CD4-positive, alpha-beta T cell treated with Interleukin-6 for 4 hours (primary cell): ENCODE measurements at regions not wholly inside any gene's neighbourhood (a gene's known extent, or its start where the extent isn't known, plus 50 kb on each side); places are given as distances from the start of the nearest gene placed in this dataset.

ENCODE experiments used
- DNase-seq: peaks from one replicate; pipeline ENCODE4 v3.0.0-alpha.2; 2020; ENCODE audit warnings: mixed read lengths

DNA sequence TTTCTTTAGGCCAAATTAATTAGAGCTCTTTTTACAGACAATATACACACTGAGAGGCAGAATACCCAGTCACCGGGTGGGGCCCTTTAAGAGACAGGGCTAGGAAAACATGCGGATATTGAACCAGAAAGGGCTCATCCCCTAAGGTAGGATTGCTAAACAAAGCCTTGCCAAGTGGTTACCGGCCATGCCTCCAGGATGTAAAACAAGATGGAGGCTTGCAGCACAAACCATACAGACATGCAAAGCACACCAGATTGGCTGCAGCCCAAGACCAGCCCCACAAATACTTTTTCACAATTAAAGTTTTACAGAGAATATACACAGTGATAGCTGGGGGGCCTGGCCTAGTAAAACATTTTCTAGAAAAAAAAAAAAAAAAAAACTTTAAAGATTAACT, 210.0 kb downstream of the KLHL4 start:
- no peak for DNase-seq

DNA sequence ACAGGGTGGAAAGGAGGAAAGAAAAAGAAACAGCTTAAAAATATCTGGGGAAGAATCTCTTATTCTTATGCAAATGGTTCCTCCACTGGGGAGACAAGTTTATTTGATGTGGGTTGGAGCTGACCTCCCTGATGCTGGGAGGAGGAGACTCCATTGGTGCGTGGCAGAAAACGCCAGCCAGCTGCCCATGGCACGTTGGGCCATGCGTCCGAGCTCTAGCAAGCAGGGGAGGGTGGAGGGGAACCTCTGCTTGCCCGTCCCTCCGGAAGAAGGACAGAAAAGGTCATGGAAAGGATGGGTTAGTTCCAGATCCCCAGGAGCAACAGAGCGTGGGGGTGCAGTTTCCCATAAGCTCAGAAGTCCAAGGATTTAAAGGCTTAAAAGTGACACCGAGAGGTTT, 210.4 kb downstream of the KLHL4 start:
- DNase-seq: no peak

DNA sequence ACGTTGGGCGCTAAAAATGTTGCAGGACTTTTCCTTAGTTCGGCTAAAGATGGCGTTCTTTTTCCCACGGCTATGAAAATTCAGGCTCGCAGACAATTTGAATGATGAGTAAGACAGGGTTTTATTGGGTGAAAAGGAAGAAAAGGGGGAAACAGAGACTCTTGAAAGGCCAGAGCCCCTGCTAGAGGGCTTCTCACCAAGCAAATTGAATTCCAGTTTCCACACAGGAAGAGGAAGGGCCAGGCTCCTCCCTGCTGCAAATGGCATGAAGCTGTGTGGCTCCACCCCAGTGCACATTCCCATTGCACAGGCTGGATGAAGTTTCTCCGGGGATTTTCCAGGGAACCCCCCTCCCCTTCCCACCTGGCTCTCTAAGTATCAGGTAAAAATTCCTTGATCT, 210.9 kb downstream of the KLHL4 start:
- DNase-seq: no peak

DNA sequence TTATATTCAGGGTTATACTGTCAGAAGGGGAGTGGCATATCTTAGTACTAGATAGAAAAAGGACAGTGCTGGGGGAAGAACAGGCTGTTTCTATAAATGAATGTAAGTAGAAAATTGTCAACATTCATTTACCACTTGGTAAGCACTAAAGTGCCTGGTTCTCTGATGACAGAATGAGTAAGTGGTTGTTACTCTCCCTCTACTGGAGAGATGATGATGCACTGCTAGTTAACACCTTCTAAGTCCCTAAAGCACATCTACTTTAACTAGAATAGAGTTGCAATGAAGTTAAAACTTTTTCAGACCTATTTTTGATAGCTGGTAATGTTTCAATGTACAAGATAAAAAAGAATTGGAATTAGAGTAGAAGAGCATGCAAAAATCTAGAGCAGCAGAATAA, 214.5 kb downstream of the KLHL4 start:
- no peak for DNase-seq

DNA sequence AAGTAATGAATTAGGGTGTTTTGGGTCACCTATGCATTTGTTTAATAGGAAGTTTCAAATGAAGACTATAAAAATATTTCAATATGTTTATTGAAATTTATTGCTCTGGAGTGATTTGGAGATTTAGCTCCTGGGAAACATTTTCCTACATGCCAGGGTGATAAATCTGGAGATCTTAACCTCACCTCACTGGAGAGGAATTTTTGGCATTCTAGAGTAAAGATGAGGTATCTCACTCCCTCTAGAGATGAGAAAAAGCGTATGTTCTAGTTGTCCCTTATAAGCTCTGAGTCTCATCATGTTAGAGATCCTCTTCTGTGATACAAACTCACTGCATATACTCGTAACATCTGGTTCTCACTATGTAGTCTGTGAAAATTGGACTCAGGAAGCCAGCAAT, 219.0 kb downstream of the KLHL4 start:
- no peak for DNase-seq

DNA sequence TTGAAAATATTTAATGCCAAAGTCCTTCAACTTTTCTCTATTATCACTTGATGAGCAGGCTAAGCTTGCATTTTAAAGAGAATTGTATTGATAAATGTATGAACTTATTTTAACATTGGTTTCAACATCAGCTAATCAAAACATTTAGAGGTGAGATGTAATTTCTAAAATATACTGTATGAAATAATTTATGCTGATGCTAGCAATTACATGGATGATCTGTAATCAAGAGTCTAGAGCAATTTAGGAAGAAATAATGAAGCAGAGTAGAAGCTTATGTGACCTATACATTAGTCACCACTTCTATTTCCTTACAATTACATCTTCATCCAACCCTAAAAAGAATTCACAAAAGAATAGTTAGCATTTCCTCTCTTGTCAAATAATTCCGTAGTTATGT, 226.8 kb downstream of the KLHL4 start:
- no peak for DNase-seq

DNA sequence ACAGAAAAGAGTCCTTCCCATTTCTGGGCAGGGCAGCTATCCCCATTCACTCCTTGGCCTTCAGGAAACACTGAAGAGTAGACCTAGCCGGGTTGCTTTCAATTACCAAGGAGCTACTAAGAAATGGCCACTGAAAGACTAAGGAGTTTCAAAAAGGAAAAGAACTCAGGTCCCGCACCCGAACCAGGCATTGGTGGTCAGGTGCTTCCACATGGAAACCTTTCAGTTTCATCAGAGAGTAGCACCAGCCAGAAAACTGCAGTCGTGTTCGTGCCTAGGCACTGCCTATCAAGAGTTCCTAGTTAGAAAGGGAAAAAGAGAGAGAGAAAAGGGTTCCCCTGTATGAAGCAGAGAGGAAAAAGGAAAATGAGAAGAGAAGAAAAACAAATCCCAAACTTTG, 237.9 kb downstream of the KLHL4 start:
- no peak for DNase-seq

DNA sequence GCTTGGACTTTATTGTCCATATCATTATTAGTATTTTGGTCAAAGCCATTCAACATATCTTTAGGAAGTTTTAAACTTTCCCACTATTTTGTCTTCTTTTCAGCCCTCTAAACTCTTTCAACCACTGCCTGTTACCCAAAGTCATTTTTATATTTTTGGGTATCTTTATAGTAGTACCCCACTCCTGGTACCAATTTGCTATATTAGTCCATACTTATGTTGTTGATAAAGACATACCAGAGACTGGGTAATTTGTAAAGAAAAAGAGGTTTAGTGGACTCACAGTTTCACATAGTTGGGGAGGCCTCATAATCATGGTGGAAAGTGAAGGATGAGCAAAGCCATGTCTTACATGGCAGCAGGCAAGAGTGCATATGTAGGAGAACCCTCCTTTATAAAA, 271.4 kb downstream of the KLHL4 start:
- DNase-seq: no peak

DNA sequence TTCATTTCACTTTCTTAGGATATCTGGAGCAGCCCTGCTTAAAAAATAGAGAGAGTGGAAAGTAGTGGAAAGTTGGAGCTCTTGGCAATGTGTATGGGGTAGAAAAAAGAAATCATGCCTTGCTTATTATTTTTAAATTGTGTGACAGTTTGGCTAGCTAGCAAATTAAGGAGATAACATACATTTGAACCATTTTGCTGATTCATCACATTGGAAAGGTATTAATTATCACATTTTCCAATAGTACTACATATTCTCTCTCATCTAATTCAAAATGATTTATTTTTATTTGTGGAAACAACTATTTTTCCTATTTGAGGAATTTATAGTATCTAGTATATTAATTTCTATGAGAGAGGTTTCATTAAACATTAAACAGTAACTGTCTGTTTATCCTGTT, 280.4 kb downstream of the KLHL4 start:
- DNase-seq: no peak

DNA sequence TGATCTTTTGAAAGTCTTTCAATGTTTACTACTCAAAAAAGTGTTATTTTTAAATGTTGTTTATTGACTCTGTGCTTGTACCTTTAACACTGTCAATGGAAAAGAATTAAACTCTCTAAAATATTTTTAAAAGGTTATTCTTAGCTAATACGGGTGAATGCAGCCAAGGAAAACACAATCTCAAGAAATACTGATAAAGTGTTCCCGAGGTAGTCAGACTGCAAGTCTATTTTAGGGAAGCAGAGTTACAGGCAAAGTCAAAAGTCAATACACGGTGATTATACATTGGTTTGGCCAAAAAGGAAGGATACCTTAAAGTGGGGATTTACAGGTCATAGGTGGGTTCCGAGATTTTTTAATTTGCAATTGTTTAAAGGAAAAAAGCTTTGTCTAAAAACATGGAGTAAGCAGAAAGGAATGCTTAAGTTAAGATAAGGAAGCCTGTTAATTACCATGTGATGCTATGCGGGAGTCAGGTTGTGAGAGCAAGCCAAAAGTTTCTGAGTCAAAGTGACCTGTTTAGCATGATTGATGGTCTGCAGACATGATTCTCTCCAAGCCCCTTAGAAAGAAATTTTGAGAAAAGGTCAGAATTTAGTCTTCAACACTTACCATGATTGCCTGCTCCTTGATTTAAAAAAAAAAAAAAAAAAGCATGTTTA, 288.4 kb downstream of the KLHL4 start:
- no peak for DNase-seq

DNA sequence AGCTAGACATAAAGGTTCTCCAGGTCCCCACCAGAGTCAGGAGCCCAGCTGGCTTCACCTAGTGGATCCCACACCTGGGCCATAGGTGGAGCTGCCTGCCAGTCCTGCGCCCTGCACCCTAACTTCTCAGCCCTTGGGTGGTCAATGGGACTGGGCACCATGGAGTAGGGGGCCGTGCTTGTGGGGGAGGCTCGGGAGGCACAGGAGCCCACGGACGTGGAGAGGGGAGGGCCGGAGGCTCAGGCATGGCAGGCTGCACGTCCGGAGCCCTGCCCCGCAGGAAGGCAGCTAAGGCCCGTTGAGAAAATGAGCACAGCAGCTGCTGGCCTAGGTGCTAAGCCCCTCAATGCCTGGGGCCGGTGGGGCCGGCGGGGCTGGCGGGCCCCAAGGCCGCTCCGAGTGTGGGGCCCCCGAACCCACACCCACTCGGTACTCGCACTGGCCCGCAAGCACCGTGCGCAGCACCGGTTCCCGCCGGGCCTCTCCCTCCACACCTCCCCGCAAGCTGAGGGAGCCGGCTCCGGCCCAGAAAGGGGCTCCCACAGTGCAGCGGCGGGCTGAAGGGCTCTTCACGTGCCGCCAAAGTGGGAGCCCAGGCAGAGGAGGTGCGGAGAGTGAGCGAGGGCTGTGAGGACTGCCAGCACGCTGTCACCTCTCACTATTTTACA, 291.1 kb downstream of the KLHL4 start:
- DNase-seq: no peak

DNA sequence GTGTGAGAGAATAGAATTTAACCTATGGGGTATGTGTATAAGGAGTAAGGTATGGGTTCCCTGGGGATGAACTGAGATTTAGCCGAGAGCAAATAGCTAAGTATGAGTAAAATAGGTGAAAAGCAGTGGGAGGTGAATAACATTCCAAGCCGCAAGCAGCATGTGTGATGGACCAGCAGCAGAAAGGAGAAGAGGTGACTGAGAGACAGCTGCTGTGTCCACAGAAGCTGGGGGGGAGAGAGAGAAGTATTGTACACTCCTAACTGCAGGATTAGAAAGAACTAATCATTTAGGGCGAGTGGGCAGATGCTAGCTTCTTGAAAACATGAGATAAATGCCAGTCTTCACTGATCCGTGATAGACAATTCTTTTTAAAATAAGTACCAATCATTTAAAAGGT, 296.0 kb downstream of the KLHL4 start:
- no peak for DNase-seq

DNA sequence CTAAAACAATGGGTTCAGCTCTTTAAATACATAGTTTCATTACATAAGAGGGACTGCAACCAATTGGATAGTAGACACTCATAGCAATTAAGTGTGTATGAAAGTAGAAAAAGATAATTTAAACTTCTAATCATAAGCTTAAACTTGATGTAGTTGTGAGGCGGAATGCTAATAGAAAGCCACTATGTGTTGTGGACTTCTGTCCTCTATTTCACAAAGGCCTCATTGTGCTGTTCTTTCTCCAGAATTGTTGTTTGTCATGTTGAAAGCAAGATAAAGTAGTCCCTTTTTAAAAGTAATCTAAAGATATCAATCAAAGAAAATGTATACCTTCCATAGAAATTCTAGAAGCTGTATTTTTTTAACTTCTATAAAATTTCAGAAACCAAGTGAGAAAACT, 329.4 kb downstream of the KLHL4 start:
- no peak for DNase-seq

DNA sequence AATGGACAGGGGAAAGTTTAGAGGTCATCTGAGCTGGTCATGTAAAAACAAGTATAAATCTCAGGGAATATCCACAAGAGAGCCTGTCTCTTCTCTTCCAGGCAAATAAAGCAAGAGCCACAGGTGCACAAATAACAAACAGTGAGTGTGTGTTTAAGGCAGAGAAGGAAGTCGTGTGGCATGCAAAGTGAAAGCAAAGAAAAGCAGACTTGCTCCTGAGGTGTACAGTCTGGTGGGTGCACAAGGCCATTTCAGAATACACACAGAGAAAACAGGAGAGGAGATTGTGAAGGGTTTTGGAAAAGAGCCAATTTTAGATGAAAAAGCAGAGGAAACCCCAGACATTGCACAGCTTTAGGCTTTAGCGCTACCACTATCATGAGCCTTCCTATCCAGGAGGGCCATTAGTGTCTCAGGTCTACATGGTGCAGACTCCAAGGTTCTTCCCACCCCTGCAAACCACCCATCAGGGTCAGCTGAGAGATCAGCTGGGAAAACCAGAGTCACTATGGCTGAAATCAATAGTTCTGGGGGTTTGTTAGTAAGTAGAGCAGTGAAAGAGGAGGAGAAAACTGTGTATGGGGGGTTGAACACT, 355.8 kb downstream of the KLHL4 start:
- DNase-seq: no peak

DNA sequence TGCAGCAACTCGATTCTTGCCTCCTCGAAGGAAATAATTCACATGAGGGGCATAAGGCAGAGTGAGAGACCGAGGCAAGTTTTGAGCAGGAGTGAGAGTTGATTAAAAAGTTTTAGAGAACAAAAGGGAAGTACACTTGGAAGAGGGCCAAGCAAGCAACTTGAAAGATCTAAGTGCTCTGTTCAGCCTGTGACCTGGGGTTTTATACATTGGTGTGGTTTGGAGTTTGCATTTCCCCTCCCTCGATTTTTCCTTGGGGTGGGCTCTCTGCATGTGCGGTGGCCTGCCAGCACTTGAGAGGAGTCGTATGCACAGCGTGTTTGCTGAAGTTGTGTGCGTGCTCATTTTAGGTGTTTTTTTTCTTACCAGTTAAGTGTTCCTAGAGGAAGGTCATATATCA, 356.4 kb downstream of the KLHL4 start:
- DNase-seq: no peak

DNA sequence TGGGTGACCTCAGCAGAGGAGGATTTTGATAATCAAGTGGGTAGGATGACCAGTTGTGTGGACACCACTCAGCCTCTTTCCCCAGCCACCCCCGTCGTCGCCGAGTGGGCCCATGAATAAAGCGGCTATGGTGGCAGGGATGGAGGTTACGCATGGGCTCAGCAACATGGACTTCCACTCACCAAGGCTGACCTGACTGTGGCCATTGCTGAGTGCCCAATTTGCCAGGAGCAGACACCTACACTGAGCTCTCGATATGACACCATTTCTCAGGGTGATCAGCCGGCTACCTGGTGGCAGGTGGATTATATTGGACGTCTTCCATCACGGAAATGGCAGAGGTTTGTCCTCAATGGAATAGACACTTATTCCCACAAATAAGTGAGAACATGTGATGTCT, 361.3 kb downstream of the KLHL4 start:
- no peak for DNase-seq

DNA sequence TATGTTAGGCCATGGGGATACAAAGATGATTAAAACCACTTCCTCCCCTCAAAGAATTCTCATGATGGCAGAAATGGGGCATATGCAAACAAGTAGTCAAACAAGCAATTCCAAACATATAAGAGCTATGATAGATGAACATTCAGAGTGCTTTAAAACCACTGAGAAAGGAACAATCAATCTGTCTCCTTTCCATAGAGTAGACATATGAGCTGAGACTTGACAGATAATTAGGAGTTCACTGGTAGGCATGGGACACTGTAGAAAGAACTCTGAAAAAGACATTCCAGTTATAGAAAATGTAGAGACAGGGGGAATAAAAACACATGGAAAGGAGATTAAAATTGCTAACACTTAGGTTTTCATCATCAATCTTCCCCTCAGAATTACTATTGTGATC, 372.8 kb downstream of the KLHL4 start:
- no peak for DNase-seq

DNA sequence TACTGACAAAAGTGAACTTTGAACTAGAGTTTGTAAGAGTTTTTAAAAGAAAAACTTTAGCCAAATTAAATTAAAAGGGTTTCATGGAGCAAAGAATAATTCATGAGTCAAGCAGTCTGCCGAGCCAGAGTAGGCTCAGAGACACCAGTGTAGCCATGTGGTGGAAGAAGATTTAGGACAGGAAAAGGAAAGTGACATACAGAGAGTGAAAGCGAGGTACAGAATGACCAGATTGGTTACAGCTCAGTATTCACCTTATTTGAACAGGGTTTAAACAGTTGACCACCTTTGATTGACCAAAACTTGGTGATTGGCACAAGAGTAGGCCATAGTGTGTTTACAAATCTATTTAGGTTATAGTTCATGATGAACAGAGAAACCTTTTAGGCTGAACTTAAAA, 377.8 kb downstream of the KLHL4 start:
- DNase-seq: no peak

DNA sequence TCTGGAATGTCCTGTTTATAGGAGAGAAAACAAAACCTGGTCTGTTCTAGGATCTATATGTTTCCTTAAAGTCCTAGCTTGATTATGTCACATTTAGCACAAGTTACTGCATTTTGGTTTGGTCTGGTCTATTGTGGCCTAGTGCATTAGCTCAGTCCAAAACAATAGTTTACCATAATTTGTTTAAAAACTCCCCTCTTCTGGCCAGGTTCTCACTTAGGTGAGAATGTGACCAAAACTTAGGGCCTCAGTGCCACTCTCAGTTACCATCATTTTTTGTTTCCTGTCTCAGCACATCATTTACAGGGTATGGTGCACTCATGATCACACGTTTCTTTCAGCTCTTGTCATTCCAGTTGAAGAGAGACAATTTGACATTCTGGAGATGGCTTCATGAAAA, 378.5 kb downstream of the KLHL4 start:
- no peak for DNase-seq

DNA sequence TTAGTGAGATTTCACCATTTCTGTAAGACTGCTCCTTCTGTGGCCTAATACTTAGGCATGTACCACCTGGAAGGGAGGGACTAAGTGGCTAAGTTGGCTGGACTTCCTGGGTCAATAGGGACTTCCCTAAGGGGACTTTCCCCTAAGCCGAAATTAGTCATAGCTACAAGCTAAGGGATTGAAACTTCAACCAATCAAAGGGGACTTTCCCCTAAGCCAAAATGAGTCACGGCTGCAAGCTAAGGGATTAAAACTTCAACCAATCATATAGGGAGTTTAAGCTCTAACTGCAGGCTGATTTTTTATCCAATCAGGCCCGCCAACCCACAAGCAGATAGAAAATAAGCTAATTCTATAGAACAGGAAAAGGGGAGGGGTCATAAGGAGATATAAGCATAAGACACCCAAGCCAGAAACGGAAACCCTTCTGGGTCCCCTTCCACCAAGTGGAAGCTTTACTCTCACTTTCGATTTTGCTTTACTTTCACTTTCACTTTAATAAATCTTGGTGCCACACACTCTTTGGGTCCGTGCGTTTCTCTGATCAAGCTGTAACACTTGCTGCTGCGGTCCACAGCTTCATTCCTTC, 382.8 kb downstream of the KLHL4 start:
- DNase-seq: peak; percentile 19

DNA sequence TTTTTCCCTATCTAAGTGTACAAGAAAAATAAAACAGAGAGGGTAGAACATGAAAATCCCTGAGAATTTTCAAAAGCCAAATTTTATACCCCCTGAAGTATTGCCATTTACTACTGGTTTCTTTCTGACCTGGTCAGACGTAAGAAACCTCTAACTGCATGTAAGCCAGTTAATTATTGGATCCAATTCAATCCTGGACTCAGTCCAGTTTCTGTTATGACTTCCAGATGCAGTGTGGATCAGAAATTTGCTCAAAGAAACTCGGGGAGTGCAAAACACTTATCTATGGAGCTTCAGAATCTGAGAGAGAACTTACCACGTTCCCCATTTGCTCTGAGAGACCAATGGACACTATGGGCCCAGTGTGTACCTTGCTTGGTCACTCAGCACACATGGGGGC, 383.5 kb downstream of the KLHL4 start:
- no peak for DNase-seq

DNA sequence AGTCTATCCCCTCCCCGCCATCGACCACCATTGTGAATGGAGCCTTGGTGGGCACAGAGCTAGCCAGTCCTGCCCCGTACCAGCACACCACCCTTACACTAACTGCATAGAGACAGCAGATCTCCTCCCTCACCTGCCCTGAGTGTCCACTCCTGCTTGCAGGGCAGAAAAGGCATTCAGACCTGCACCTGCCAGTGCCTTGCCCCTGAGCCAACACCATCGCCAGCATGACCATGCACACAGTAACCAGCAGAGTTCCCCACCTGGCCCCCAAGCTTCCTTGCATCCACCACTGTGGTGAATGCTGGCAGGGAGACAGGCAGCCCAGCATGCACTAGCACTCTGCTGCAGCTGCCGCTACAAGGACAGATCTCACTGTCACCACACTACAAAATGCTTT, 397.1 kb downstream of the KLHL4 start:
- no peak for DNase-seq

DNA sequence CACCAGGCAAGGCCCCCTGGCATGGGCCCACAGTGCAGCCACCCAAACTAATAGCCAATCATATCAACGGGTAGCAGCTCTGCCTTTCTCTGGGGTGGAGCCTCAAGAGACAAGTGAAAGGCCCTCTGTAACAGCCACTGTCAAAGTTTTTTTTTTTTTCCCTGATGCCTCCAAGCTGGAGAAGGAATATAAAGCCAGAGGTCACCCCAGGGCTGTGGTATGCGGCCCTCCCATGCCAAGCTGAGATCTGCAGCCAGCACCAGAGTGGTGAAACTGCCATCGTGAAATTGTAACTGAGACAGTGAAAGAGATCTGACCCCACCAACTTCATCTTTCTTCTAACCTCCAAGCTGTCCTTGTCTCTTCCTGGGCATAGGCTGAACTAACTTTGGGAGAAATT, 407.0 kb downstream of the KLHL4 start:
- DNase-seq: no peak

DNA sequence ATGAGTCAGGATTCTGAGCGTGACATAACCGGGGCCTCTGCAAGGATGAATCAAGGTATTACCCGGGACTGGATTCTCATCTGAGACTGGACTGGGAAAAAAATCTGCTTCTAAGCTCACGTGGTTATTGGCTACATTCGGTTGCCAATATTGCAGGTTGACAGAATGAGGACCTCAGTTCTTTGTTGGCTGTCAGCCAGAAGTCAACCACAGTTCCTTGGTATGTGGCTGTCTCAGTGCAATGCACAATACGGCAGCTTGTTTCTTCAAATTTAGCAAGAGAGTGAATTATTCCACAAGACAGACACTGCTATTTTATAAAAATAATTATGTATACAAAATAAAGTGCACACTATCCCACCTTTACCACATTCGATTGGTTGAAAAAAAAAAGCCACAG, 424.2 kb downstream of the KLHL4 start:
- DNase-seq: no peak
